ENCODE measurements at regions not wholly inside any gene's neighbourhood (a gene's known extent, or its start where the extent isn't known, plus 50 kb on each side); places are given as distances from the start of the nearest gene placed in this dataset.

- no peak for TF ChIP-seq POLR2AphosphoS5 (IDR thresholded peaks at IDR 0.05)
- no peak for TF ChIP-seq CTCF (IDR thresholded peaks at IDR 0.05)
- TF ChIP-seq POLR2A (IDR thresholded peaks at IDR 0.05) = no peak
- WGBS, 2 donors (ENCODE audit: low coverage in 1 of 2) = 67 to 88% methylated on average over 3 of the region's 3 CpGs
- H3K36me3 ChIP-seq = no peaks in the 10 kb centered on the region
These were observed 108.3 kb upstream of the TYRP1 start for GRCh38 chr9:12584656-12585522.

DNA sequence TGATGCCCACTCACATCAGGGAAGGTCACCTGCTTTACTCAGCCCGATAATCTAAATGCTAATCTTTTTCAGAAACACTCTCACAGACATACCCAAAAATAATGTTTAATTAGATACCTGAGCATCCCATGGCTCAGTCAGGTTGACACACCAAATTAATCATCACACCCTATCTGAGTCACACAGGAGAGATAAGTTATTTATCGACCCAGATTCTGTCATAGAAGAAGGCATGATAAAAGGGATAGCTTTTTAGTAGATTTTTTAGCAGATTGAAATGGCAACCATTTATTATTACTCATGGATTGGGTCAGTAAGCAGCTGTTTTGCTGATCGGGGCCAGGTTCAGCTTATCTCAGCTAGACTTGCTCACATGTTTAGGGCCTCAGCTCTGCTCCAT lies 97.8 kb upstream of the TYRP1 start:
- no peak for ATAC-seq
- no peaks in the 10 kb centered on the region for H3K36me3 ChIP-seq
- 81 to 94% methylated on average over 2 to 3 of the region's 3 CpGs for WGBS, 2 donors (ENCODE audit: low coverage in 1 of 2)

More at GRCh38 chr9:12584656-12585522, 108.3 kb upstream of the TYRP1 start:
- Histone ChIP-seq H3K9me3 (no peaks in the 10 kb centered on the region), H3K4me1 (no peaks in the 10 kb centered on the region), H3K27ac (no peak overlapping the region), H3K4me3 (no peak overlapping the region), H3K27me3 (no peaks in the 10 kb centered on the region)
- no peak for ATAC-seq

GRCh38 chr9:12604164-12604821 lies 88.9 kb upstream of the TYRP1 start:
- no peak for ATAC-seq

More for the DNA sequence above, 97.8 kb upstream of the TYRP1 start:
- Histone ChIP-seq H3K4me3 (no peak overlapping the region), H3K27ac (no peak overlapping the region), H3K4me1 (no peaks in the 10 kb centered on the region), H3K27me3 (no peaks in the 10 kb centered on the region), H3K9me3 (no peaks in the 10 kb centered on the region)
- no peak for TF ChIP-seq POLR2A (IDR thresholded peaks at IDR 0.05)
- TF ChIP-seq CTCF (IDR thresholded peaks at IDR 0.05) = no peak
- TF ChIP-seq EP300 (IDR thresholded peaks at IDR 0.05) = no peak
- TF ChIP-seq POLR2AphosphoS5 (IDR thresholded peaks at IDR 0.05) = no peak

GRCh38 chr9:12612211-12612770 lies 80.9 kb upstream of the TYRP1 start:
- H3K36me3 ChIP-seq = no peaks in the 10 kb centered on the region
- H3K4me1 ChIP-seq = no peaks in the 10 kb centered on the region
- TF ChIP-seq POLR2AphosphoS5 (IDR thresholded peaks at IDR 0.05) (no peak), EP300 (IDR thresholded peaks at IDR 0.05) (no peak), POLR2A (IDR thresholded peaks at IDR 0.05) (no peak), CTCF (IDR thresholded peaks at IDR 0.05) (no peak)
- no peak overlapping the region for H3K27ac ChIP-seq
- H3K27me3 ChIP-seq = no peaks in the 10 kb centered on the region
- no peaks in the 10 kb centered on the region for H3K9me3 ChIP-seq
- no peak for ATAC-seq
- H3K4me3 ChIP-seq = no peak overlapping the region
- 52 to 60% methylated on average over 3 to 4 of the region's 4 CpGs for WGBS, 2 donors (ENCODE audit: low coverage in 1 of 2)

More at GRCh38 chr9:12604164-12604821, 88.9 kb upstream of the TYRP1 start:
- H3K27ac ChIP-seq = no peak overlapping the region
- H3K4me3 ChIP-seq = no peak overlapping the region
- 53 to 68% methylated on average over 2 of the region's 2 CpGs for WGBS, 2 donors (ENCODE audit: low coverage in 1 of 2)
- no peaks in the 10 kb centered on the region for H3K9me3 ChIP-seq
- H3K27me3 ChIP-seq = no peaks in the 10 kb centered on the region
- no peaks in the 10 kb centered on the region for H3K4me1 ChIP-seq
- no peaks in the 10 kb centered on the region for H3K36me3 ChIP-seq
- no peak for TF ChIP-seq EP300 (IDR thresholded peaks at IDR 0.05)
- TF ChIP-seq POLR2AphosphoS5 (IDR thresholded peaks at IDR 0.05) = peak; percentile 33

DNA sequence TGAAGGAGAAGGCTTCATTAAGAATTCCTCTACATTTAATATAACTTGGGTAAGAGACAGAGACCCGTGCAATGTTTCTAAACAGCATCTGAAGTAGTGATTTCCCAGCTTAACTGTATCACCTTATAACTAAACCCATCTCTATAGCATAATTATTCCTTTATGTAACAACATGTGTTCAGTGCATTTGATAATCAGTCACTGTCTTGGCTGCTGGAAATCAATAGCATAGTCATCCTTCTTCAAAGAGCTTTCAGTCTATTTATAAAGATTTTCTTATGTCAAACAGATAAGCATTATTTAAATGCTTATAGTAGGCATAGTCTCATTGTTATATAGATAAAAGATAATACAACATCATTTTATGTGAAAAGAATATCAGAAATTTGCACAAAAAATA lies 80.1 kb upstream of the TYRP1 start:
- no peak for ATAC-seq
- no peak overlapping the region for H3K4me3 ChIP-seq
- H3K27ac ChIP-seq = no peak overlapping the region
- TF ChIP-seq POLR2A (IDR thresholded peaks at IDR 0.05) = no peak
- H3K27me3 ChIP-seq = no peaks in the 10 kb centered on the region
- H3K36me3 ChIP-seq = no peaks in the 10 kb centered on the region
- no peaks in the 10 kb centered on the region for H3K9me3 ChIP-seq
- no peaks in the 10 kb centered on the region for H3K4me1 ChIP-seq
- 63 to 92% methylated on average over 1 of the region's 1 CpG for WGBS, 2 donors (ENCODE audit: low coverage in 1 of 2)

All from gastroesophageal sphincter (tissue), 4 donors.